ENCODE measurements at regions not wholly inside any gene's neighbourhood (a gene's known extent, or its start where the extent isn't known, plus 50 kb on each side); places are given as distances from the start of the nearest gene placed in this dataset.

DNA sequence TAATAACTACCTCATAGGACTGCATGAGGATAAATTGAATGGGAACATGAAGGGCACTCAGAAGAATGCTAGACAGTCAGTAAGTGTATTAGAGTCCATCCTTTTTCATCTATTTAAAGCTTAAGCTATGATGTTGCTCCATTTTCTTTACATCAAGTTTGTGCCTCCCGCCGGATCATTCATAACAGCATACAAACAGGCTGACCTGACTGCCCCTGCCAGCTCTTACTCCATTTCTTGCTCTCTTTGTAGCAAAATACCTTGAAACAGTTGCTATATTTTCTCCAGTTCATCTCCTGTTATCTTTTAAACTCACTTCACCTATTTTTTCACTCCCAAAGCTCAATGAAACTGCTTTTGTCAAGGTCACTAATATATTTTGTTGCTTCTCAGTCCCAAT, 315.6 kb upstream of the ALCAM start:
- TF ChIP-seq, protein P1, sequence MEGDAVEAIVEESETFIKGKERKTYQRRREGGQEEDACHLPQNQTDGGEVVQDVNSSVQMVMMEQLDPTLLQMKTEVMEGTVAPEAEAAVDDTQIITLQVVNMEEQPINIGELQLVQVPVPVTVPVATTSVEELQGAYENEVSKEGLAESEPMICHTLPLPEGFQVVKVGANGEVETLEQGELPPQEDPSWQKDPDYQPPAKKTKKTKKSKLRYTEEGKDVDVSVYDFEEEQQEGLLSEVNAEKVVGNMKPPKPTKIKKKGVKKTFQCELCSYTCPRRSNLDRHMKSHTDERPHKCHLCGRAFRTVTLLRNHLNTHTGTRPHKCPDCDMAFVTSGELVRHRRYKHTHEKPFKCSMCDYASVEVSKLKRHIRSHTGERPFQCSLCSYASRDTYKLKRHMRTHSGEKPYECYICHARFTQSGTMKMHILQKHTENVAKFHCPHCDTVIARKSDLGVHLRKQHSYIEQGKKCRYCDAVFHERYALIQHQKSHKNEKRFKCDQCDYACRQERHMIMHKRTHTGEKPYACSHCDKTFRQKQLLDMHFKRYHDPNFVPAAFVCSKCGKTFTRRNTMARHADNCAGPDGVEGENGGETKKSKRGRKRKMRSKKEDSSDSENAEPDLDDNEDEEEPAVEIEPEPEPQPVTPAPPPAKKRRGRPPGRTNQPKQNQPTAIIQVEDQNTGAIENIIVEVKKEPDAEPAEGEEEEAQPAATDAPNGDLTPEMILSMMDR (IDR thresholded peaks at IDR 0.05; ENCODE audit: insufficient read depth, low read length), result no peak
- TF ChIP-seq POLR2AphosphoS5 (IDR thresholded peaks at IDR 0.05; ENCODE audit: low read depth), result no peak

Data from HL-60 (cell line).